KBM-7 (cell line): ENCODE measurements at regions not wholly inside any gene's neighbourhood (a gene's known extent, or its start where the extent isn't known, plus 50 kb on each side); places are given as distances from the start of the nearest gene placed in this dataset.

ENCODE experiments used
- DNase-seq: peaks from one replicate; pipeline ENCODE4 v3.0.0-alpha.2; 2015
- in situ Hi-C: fragments of 300-500 bp; cut with MboI; formaldehyde crosslinking; loops from 2 replicates; pipeline ENCODE4 v1.14.3; 2020; ENCODE audit warnings: low sequenced_read_pairs, low pct_unique_long_range_greater_than_20kb, mixed read lengths

DNA sequence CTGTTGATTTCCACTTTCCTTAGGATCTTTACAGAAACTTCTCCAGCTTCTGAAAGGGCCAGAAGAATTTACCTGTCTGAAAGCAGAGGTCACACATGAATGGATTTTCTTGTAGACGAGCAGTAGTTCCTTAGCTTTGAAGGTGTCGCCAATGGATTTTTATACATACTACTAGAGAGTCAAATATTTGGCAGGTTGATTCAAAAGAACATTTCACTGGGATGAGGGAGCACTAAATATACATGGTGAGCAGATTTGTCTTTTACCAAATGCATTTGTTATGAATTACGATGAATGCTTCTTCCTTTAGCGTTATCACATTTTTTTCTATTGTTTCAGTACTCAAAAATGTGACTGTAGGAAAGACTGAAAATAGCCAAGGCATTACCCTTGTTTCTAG, 162.3 kb downstream of the PAX1 start:
- DNase-seq, result no peak
- in situ Hi-C loops, result no loop called here

DNA sequence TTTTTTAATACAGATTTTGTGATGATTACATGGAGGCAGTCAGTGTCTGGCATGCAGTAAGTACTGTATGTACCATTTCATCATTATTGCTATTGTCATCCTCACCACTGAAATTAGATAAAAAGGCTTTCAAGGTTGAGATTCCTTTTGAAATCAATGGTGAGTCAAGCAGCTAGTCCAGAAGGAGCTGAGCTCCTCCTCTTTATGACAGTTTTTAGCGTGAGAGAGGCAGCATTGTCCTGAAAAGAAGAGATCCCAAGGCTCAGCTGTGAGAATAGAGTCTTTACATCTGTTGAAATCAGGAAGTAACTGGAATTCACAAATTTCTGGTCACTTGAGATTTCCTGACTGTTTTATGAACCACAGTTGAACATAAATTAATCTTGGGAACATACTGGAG, 161.9 kb downstream of the PAX1 start:
- in situ Hi-C loops, result no loop called here

DNA sequence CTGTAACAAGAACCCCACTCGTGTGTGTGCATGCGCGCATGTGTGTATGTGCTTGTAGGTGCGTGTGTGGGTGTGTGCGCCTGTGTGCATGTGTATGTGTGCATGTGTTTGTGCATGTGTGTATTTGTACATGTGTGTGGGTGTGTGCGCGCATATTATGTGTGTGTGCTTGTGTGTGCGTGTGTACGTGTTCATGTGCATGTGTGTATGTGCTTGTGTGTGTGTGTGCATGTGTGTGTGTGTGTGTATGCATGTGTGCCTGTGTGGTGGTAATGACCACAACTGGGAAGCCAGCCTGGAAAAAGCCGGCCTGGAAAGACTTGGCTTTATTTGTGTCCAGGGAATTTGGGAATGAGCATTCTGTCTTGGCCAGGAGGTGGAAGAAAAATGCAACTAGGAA, 157.5 kb downstream of the PAX1 start:
- in situ Hi-C loops, result no loop called here
- DNase-seq, result no peak

More for the DNA sequence above, 161.9 kb downstream of the PAX1 start:
- DNase-seq, result no peak

DNA sequence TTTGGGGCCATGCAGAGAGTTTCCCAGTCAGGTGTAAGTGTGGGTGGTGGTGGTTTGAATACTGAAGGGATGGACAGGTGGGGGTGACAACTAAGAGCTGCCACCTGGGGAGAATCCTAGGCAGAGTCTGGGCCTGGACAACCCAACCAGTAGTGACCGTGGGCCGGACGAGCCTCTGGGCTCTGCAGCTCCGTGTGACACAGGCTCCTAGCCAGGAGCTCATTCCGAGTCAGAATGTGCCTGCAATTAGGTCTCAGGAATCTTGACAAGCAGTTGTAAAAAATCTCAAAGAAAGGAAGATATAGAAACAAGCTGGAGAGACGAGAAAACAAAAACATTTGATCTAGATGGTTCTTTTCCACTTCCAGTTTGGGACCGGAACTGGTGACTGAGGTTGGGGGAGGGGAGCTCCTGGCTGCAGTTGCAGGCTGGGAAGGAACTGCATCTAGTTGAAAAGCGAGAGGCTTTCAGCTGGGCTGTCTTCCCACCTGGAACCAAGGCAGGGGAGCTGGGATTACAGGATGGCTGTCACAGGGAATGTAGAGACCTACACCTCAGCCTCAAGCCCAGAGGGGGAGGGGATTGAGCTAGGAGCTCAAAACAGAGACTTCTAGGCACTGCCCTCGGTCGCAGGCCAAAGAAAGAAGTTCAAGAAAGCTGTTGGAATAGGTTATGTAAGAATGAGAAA, 156.9 kb downstream of the PAX1 start:
- no peak for DNase-seq
- in situ Hi-C loops, result no loop called here

DNA sequence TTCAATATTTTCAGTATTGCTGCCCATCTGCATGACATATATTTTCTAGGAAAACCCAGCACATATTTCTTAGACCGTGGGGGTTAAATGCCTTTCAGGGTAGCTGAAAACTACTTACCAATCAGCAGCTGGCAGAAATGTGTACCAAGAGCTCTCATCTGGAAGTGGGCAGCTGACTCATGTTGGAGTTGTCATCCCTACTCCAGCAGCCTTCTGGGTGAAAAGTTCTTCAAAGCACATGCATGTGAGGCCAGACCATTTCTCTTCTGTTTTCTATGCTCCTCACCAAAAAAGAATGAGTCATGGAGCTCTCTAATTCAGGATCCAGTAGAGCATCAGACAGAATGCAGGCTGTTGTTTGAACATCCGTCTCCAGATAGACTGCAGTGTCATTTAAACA, 135.5 kb downstream of the PAX1 start:
- in situ Hi-C loops, result no loop called here
- no peak for DNase-seq

DNA sequence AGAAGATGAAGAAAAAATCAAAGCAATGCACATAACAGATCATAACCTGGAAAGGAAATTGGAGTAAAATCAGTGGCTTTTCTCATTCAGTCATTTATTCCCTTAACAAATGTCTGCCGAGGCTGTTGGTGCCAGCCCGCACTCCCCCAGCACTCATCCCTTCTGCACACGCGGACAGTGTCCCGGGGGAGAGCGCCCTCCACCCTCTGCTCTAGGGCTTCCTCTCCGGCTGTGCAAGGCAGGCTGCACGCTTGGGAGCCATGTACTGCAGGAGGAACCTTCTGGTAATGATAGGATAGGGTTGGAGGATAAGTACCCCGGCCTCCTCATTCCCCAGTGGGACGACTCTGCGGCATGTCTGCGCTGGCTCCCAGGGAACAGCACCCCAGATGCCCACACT, 134.5 kb downstream of the PAX1 start:
- no peak for DNase-seq
- in situ Hi-C loops, result no loop called here

DNA sequence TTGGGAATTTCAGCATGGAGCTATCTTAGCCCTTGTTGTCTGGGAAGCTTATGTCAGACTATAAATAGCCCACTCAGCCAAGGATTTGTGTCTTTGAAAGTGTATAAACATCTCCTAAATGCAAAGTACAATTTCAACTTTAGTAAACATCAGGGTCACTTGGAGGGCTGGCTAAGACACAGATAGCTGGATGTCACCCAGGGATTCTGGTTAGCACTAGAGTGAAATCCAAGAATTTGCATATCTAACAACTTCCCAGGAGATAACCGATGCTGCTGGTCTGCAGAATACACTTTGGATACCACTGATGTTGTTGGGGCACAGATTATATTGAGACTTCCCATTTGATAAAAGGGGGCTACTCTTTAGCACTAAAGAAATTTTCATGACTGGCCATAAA, 130.9 kb downstream of the PAX1 start:
- no peak for DNase-seq
- in situ Hi-C loops, result no loop called here

DNA sequence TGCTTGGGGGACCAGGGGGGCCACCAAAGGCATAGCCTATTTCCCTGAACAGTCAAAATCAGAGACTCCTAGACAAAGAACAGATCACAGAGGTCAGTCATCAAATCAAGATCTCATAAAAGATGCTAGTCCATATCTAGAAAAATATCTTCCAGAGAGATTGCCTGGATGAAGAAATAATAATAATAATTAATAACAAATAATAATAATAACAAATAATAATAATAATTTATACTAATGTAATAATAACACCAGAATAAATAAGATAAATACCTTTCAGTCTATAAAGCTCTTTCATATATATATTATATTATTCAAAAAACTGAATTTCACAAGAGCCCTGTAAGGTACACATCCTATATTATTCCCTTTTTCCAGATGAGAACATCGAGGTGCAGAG, 129.6 kb downstream of the PAX1 start:
- no peak for DNase-seq
- in situ Hi-C loops, result no loop called here

DNA sequence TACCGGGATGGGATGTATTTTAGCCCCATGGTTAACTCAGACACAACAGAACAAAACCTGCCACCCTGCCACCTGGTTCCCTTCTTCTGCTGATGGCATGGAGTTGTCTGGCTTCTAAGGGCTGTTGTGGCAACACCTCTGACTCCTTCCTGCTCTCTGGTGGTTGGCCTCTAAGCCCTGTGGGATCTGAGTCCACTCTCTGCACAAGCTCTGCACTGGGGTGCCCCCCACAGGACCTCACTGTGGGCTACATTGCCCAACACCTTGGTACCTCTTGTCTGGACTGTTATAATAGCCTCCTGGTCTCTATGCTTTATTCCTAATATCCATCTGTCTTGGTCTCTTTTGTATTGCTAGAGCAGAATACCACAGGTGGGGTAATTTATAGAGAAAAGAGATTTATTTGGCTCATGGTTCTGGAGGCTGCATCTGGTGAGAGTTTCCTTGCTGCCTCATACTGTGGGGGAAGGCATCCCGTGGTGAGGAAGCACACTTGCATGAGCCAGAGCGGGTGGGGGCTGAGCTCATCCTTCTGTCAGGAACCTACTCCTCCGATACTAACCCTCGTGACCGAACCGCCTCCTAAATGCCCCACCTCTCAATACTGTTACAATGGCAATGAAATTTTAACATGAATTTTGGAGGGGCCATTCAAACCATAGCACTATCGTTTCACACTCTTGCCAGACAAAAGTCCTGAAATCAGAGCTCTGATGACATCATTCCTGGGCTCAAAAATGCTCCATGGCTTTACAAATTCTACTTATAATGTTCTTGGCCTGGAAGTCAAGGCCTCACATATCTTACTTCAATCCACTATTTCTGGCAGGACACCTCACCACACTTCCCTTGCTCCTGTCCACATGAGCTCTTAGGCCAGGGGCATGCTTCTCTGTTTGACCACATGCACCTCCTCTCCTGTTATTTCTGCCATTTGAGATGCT, 127.2 kb downstream of the PAX1 start:
- no peak for DNase-seq
- in situ Hi-C loops, result no loop called here

DNA sequence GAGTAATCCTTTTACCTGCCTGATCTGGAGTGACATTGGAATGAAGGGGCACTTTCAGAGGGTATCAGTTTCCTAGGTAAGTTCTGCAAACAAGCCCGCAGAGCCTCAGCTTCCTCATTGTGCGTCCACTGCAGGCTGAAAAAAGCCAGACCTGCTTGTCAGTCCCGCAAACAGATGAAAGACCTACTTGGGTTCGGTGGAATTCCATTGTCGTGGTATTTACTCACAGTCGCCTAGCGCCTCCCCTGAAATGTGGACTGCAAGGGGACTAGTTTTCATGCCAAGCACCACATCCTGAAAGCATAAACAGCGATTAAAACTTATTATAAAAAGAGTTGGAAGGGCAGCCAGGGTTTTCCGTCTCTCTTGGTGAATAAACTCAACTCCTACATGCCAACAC, 121.5 kb downstream of the PAX1 start:
- no peak for DNase-seq

DNA sequence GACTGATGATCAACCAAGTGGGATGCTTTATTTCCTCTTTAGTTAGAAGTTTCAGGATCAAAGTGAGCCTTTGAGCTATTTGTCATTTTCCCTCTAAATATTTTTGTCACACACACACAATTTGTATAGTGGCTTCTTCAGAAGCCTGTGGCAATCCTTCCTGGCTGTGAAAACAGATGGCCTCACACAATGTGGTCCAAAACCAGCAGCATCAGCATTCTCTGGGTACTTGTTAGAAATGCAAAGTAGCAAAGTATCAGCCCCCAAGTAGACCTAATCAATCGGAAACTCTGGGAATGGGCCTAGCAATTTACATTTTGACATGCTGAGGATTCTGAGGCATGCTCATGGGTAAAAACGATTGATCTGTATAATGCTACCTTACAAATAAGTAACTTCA, 115.9 kb downstream of the PAX1 start:
- no peak for DNase-seq
- in situ Hi-C loops, result no loop called here

More for the DNA sequence above, 121.5 kb downstream of the PAX1 start:
- in situ Hi-C loops, result no loop called here

DNA sequence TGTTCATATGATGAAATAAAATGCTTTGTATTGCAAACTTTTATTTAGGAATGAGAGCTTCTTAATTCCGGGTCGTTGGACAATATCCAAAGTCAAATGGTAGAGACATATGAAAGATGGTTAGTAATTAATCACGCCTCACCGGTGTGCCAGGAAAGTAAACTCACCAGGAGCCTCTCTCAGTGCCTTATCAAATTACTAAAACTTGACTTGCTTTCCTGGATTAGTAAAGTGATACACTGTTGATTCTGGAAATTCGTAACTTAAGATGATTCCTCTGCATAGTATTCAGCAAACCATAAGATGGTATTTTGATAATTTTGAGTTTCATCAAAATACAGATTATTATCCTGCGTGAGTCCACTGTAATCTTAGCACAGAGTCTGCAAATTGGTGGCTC, 115.2 kb downstream of the PAX1 start:
- in situ Hi-C loops, result no loop called here
- DNase-seq, result no peak

DNA sequence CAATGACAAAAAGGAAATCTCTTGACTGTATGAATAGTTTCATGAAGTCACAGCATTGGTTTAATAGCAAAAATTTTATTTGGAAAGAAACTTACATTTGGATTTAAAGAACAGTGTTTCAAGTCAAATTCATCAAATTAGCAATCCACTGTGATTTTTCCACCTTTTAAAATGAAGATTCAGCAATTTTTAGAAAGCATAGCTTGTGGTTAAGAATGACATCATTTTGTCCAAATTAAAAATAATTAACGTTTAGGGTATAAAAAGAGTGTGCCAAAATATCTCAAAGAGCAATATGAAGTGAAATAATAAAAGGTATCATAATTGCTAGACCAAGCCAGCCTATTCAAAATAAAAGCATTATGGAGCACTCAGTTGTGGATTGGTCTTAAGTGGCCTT, 114.6 kb downstream of the PAX1 start:
- DNase-seq, result no peak
- in situ Hi-C loops, result no loop called here

DNA sequence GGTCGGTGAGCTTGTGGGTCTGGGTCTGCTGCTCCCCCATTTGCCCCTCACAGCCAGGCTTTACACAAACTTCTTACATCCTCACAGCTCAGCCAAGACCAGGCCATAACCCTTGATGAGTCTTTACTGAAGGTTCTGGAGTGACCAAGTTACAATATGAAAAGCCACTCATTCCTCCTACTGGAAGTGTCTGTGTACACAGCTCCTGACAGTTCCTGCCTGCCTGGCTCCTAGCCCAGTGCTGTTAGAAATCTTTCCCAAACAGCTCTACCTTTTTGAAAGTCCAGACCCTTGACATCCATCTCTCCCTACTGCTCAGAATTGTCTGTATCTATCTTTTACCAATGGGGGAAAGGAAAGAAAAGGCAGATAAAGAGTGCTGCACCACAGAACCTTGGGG, 106.9 kb downstream of the PAX1 start:
- DNase-seq, result no peak
- in situ Hi-C loops, result no loop called here

DNA sequence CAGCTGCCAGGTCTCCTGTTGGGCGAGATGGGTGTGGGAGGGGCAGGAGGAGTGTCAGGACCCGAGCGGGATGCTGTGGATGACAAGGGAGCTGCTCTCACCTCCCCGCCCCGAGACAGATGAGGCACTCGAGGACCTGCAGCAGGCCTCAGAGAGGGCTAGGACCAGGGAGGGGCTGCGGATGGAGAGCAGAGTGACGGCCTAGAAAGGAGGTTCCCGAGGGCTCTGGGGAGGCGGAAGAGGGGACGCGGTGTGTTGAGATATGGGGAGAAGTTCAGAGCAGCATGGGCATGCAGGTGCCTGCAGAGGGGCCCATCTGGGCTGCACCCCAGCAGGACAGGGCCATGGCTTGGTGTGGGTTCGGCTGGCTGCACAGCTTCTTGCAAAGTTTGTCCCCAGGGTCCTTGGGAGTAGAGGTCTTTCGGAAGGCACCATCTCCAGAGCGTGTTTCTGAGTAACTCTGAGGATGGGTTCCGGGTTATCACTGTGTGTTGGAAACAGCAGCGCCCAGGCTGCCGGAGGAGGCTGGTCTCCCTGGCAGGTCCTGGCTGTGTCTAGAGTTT, 104.6 kb downstream of the PAX1 start:
- in situ Hi-C loops, result no loop called here
- DNase-seq, result no peak

DNA sequence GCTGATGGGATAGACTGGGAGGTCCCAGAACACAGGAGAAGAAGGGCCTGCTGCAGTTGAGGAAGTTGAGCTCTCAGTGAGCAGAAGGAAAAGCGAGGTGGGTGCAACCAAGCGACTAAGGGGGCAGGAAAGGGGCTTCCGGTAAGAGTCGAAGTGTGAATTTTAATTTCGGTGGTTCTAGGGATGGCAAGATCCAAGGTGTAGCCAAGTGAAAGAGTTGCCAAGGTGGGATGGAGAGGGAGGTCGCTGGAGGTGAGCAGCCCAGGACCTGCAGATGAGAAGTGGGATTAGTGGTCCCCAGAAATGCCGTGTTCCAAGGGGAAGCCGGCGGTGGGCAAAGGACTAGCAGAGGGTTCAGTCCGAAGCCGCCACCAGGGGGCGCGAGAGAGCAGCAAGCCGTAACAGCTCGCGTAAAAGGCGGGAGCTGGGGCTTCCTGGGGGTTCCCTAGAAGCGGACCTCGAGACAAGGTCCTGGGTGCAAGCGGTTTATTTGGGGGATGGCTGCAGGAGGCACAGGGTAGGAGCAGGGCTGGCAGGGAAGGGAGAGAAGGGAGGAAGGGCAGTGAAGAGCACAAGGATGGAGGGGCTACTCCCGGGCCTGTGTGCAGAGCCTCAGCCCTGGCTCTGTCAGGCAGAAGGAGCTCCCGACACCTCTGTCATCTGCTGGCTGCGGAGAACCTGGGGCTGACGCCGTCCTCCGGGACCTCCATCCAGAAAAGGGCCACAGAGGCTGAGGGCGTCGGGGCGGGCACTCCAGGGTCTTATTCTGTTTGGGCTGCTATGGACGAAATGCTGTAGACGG, 103.6 kb downstream of the PAX1 start:
- DNase-seq, result peak; percentile 32
- in situ Hi-C loops, result no loop called here

DNA sequence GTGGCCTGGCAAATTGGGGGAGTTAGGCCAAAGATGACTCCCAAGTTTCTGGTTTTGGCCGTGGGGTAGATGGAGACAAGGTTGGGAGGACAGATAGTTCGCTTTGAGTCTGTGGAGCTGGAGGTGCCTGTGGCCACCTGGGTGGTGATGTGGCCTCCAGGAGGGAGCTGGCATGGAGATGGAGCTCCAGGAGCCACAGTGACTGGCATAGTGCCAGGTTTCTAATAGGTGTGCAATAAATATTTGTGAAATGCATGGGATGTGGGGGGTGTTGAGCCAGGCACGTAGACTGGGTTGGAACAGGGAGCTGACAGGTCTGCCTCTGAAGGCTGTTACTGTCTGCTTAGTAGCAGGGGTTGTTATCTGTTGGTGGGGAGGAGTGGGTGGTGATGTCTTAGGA, 102.7 kb downstream of the PAX1 start:
- in situ Hi-C loops, result no loop called here
- DNase-seq, result no peak

DNA sequence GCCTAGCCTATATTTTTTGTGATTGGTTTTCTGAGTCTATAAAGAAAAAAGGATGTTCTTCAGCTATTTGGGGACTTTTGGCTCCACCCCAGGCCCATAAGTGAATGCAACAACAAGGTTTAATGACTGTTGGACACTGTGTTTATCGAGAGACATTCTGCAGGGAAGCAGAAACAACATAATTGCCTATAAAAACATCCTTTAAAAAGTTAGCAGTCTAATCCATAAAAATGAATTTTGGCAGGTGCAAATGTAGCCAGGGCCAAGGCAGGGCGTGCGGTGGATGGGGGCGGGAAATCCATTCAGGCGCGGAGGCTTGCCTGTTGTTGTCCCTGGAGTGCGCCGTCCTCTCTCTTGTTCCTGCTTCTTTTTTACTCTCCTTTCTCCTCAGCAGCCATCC, 99.3 kb downstream of the PAX1 start:
- in situ Hi-C loops, result no loop called here
- DNase-seq, result no peak

DNA sequence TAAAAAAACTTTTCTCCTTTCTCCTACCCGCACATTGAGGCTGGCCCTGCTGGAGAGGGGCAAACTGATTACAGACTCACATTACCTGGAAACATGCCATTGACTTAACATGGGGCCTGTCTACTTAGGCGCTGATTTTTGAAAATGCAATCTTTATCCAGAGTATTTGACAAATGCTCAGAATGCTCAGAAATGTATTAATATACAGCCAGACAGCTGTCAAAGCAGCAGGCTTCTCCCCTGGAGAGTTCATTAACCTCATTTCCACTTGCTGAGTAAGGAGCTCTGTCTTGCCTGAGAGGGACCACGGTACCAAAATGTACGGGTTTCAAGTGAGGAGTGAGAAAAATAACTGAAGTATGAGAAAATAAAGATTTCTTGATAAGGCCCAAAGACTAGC, 95.7 kb downstream of the PAX1 start:
- DNase-seq, result no peak
- in situ Hi-C loops, result no loop called here

DNA sequence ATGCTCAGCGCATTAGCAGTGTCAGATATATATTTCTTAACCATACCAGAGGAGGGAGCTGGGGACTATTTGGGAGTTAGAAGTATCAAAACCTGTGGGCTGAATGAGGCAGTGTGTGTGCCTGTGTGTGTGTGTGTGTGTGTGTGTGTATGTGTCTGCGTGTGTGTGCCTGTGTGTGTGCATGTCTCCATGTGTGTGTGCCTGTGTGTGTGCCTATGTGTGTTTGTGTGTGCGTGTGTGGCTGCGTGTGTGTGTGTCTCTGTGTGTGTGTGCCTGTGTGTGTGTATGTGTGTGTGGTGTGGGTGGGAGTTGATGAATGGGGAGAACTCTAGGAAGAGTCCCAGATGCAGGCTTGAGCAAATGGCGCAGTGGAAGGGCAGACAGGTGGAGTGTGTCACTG, 92.9 kb downstream of the PAX1 start:
- DNase-seq, result no peak
- in situ Hi-C loops, result no loop called here
